BLaER1 (cell line): ENCODE measurements at regions not wholly inside any gene's neighbourhood (a gene's known extent, or its start where the extent isn't known, plus 50 kb on each side); places are given as distances from the start of the nearest gene placed in this dataset.

ENCODE experiments used
- H3K27ac ChIP-seq: shearing (Covaris generic); formaldehyde crosslinking; 2 replicates; pipeline ENCODE4 v1.8.1; 2022
- H3K27me3 ChIP-seq: shearing (Covaris generic); formaldehyde crosslinking; 2 replicates; pipeline ENCODE4 v1.8.1; 2022
- H3K36me3 ChIP-seq: shearing (Covaris generic); formaldehyde crosslinking; 2 replicates; pipeline ENCODE4 v1.8.1; 2022
- H3K4me1 ChIP-seq: shearing (Covaris generic); formaldehyde crosslinking; 2 replicates; pipeline ENCODE4 v1.8.1; 2022
- H3K4me2 ChIP-seq: shearing (Covaris generic); formaldehyde crosslinking; 2 replicates; pipeline ENCODE4 v1.8.1; 2022
- H3K4me3 ChIP-seq: shearing (Covaris generic); formaldehyde crosslinking; 2 replicates; pipeline ENCODE4 v1.8.1; 2022
- H3K9ac ChIP-seq: shearing (Covaris generic); formaldehyde crosslinking; 2 replicates; pipeline ENCODE4 v1.8.1; 2022
- H3K9me3 ChIP-seq: shearing (Covaris generic); formaldehyde crosslinking; 2 replicates; pipeline ENCODE4 v1.8.1; 2022
- H4K20me1 ChIP-seq: shearing (Covaris generic); formaldehyde crosslinking; 2 replicates; pipeline ENCODE4 v1.8.1; 2022
- Cebpa-rat ChIP-seq: shearing (Covaris generic); IDR thresholded peaks from 2 replicates; pipeline ENCODE4 v1.8.1; 2022

GRCh38 chr4:123105026-123105420 is 182.6 kb upstream of the NUDT6 start:
- no peak overlapping the region for H3K27ac ChIP-seq
- H4K20me1 ChIP-seq: no peaks in the 10 kb centered on the region
- peaks cover 10% of the 10 kb centered on the region for H3K36me3 ChIP-seq
- no peaks in the 10 kb centered on the region for H3K27me3 ChIP-seq
- TF ChIP-seq Cebpa-rat: no peak
- peaks cover 8% of the 10 kb centered on the region; the same call in 1 of the 2 replicates for H3K9me3 ChIP-seq
- no peak overlapping the region for H3K4me3 ChIP-seq
- H3K9ac ChIP-seq: no peak overlapping the region
- H3K4me2 ChIP-seq: no peak overlapping the region
- no peaks in the 10 kb centered on the region for H3K4me1 ChIP-seq

GRCh38 chr4:123106747-123107146 is 184.3 kb upstream of the NUDT6 start:
- TF ChIP-seq Cebpa-rat: no peak
- Histone ChIP-seq H3K27me3 (no peaks in the 10 kb centered on the region), H3K4me2 (no peak overlapping the region), H3K9me3 (peaks cover 8% of the 10 kb centered on the region; the same call in 1 of the 2 replicates), H4K20me1 (no peaks in the 10 kb centered on the region), H3K36me3 (peaks cover 10% of the 10 kb centered on the region), H3K27ac (no peak overlapping the region), H3K4me1 (no peaks in the 10 kb centered on the region), H3K9ac (no peak overlapping the region), H3K4me3 (no peak overlapping the region)

GRCh38 chr4:123107444-123108252 is 185.3 kb upstream of the NUDT6 start:
- Histone ChIP-seq H3K27me3 (no peaks in the 10 kb centered on the region), H3K36me3 (peaks cover 10% of the 10 kb centered on the region), H3K27ac (no peak overlapping the region), H3K9me3 (peaks cover 8% of the 10 kb centered on the region; the same call in 1 of the 2 replicates), H3K9ac (no peak overlapping the region), H3K4me1 (no peaks in the 10 kb centered on the region), H3K4me3 (no peak overlapping the region), H4K20me1 (no peaks in the 10 kb centered on the region), H3K4me2 (no peak overlapping the region)
- TF ChIP-seq Cebpa-rat: no peak

- Histone ChIP-seq H3K27me3 (no peaks in the 10 kb centered on the region), H3K9me3 (peaks cover 19% of the 10 kb centered on the region), H3K4me3 (no peak overlapping the region), H3K27ac (no peak overlapping the region), H3K36me3 (peaks cover 16% of the 10 kb centered on the region), H4K20me1 (no peaks in the 10 kb centered on the region), H3K9ac (no peak overlapping the region), H3K4me2 (no peak overlapping the region), H3K4me1 (no peaks in the 10 kb centered on the region)
- no peak for TF ChIP-seq Cebpa-rat
Observed at GRCh38 chr4:123109139-123109538, 186.7 kb upstream of the NUDT6 start.

- Histone ChIP-seq H3K4me1 (no peaks in the 10 kb centered on the region), H3K4me3 (no peak overlapping the region), H3K9me3 (peaks cover 29% of the 10 kb centered on the region), H3K27me3 (no peaks in the 10 kb centered on the region), H3K36me3 (peaks cover 26% of the 10 kb centered on the region), H3K9ac (no peak overlapping the region), H3K27ac (no peak overlapping the region), H3K4me2 (no peak overlapping the region), H4K20me1 (no peaks in the 10 kb centered on the region)
- no peak for TF ChIP-seq Cebpa-rat
Observed at GRCh38 chr4:123110147-123110546, 187.8 kb upstream of the NUDT6 start.

- H3K9ac ChIP-seq: no peak overlapping the region
- no peak overlapping the region for H3K27ac ChIP-seq
- H3K9me3 ChIP-seq: peaks cover 33% of the 10 kb centered on the region
- no peaks in the 10 kb centered on the region for H3K27me3 ChIP-seq
- peaks cover 32% of the 10 kb centered on the region for H3K36me3 ChIP-seq
- TF ChIP-seq Cebpa-rat: no peak
- no peaks in the 10 kb centered on the region for H4K20me1 ChIP-seq
- no peaks in the 10 kb centered on the region for H3K4me1 ChIP-seq
- H3K4me3 ChIP-seq: no peak overlapping the region
- no peak overlapping the region for H3K4me2 ChIP-seq
Observed at GRCh38 chr4:123110685-123111084, 188.3 kb upstream of the NUDT6 start.

- Histone ChIP-seq H3K4me1 (no peaks in the 10 kb centered on the region), H3K27ac (no peak overlapping the region), H3K27me3 (no peaks in the 10 kb centered on the region), H3K9me3 (peaks cover 25% of the 10 kb centered on the region), H3K4me2 (no peak overlapping the region), H3K9ac (no peak overlapping the region), H3K4me3 (no peak overlapping the region), H3K36me3 (peaks cover 22% of the 10 kb centered on the region), H4K20me1 (no peaks in the 10 kb centered on the region)
- no peak for TF ChIP-seq Cebpa-rat
Observed at GRCh38 chr4:123113155-123113554, 190.8 kb upstream of the NUDT6 start.

- H3K4me2 ChIP-seq: no peak overlapping the region
- H3K4me1 ChIP-seq: no peaks in the 10 kb centered on the region
- H3K36me3 ChIP-seq: peaks cover 22% of the 10 kb centered on the region
- no peak overlapping the region for H3K27ac ChIP-seq
- peaks cover 25% of the 10 kb centered on the region for H3K9me3 ChIP-seq
- H4K20me1 ChIP-seq: no peaks in the 10 kb centered on the region
- no peak overlapping the region for H3K4me3 ChIP-seq
- no peak for TF ChIP-seq Cebpa-rat
- no peaks in the 10 kb centered on the region for H3K27me3 ChIP-seq
- no peak overlapping the region for H3K9ac ChIP-seq
Observed at GRCh38 chr4:123114084-123114914, 191.9 kb upstream of the NUDT6 start.

- no peak overlapping the region for H3K27ac ChIP-seq
- H3K4me1 ChIP-seq: no peaks in the 10 kb centered on the region
- H4K20me1 ChIP-seq: no peaks in the 10 kb centered on the region
- peaks cover 25% of the 10 kb centered on the region for H3K9me3 ChIP-seq
- H3K4me2 ChIP-seq: no peak overlapping the region
- H3K4me3 ChIP-seq: no peak overlapping the region
- H3K36me3 ChIP-seq: peaks cover 22% of the 10 kb centered on the region
- no peaks in the 10 kb centered on the region for H3K27me3 ChIP-seq
- no peak overlapping the region for H3K9ac ChIP-seq
- no peak for TF ChIP-seq Cebpa-rat
Observed at GRCh38 chr4:123114915-123115756, 192.7 kb upstream of the NUDT6 start.
